HUES6 (cell line): ENCODE measurements at regions not wholly inside any gene's neighbourhood (a gene's known extent, or its start where the extent isn't known, plus 50 kb on each side); places are given as distances from the start of the nearest gene placed in this dataset.
A peak's percentile ranks its signal among the peaks of the same experiment; 100 is the strongest.

ENCODE experiments used
- H3K27ac ChIP-seq: 2 replicates; pipeline ENCODE4 v1.7.0; 2013; ENCODE audit warnings: low read depth, mild to moderate bottlenecking, low read length, inconsistent platforms
- H3K27me3 ChIP-seq: 2 replicates; pipeline ENCODE4 v1.6.1; 2013; ENCODE audit warnings: low read length; ENCODE audit not compliant: control insufficient read depth, insufficient read depth
- H3K36me3 ChIP-seq: 2 replicates; pipeline ENCODE4 v1.6.1; 2013; ENCODE audit warnings: low read length; ENCODE audit not compliant: control insufficient read depth, insufficient read depth
- H3K4me1 ChIP-seq: 2 replicates; pipeline ENCODE4 v1.6.1; 2013; ENCODE audit warnings: low read length; ENCODE audit not compliant: control insufficient read depth, insufficient read depth
- H3K4me3 ChIP-seq: 2 replicates; pipeline ENCODE4 v1.5.1; 2013; ENCODE audit warnings: low read depth, low read length
- H3K9ac ChIP-seq: one replicate; pipeline ENCODE4 v1.6.1; 2013; ENCODE audit warnings: mild to moderate bottlenecking, low read length
- H3K9me3 ChIP-seq: 2 replicates; pipeline ENCODE4 v1.6.1; 2013; ENCODE audit warnings: low read depth, low read length; ENCODE audit not compliant: control insufficient read depth, insufficient read depth

DNA sequence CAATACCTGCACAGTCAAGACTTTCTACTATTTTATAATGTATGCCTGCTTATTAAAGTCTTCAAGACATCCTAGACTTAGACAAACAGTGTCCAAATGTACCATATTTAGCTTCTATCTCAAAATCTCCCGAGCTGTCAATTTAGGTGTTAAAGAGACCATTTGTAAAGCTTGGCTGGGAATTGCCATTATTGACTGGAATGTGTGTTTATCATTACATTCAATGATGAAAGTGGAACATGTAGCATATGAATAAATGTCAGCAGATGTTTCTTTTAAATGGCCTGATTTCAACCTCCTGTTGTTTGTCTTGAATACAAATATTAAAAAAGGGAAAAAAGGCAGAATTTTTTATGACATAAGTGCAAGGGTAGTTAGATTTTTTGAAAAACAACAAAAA, 572.3 kb downstream of the PRKD1 start:
- Histone ChIP-seq H3K4me1 (no peaks in the 10 kb centered on the region), H3K4me3 (no peak overlapping the region)

DNA sequence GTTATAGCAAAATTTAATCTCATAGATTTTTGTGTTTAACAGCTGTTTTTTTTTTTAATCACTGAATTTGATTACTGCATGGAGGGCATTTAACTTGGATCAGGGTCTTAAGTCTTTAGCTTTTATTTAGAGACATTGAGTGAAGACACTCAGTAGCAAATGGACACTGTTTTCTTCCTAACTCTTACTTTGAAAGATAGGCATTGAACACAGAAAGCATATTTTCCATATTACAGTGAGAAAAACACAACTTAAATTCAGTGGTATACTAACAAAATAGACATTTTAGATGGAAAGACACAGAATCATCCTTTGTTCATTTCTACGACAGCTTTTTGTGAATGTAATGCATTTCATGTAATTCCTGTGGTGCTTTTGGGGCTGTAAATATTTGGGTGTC, 571.8 kb downstream of the PRKD1 start:
- Histone ChIP-seq H3K4me1 (no peaks in the 10 kb centered on the region), H3K27ac (no peak overlapping the region), H3K9me3 (no peaks in the 10 kb centered on the region), H3K9ac (no peak overlapping the region), H3K4me3 (no peak overlapping the region), H3K36me3 (no peaks in the 10 kb centered on the region), H3K27me3 (no peaks in the 10 kb centered on the region)

More for the DNA sequence above, 572.3 kb downstream of the PRKD1 start:
- Histone ChIP-seq H3K27ac (no peak overlapping the region), H3K27me3 (no peaks in the 10 kb centered on the region), H3K36me3 (no peaks in the 10 kb centered on the region), H3K9ac (no peak overlapping the region), H3K9me3 (no peaks in the 10 kb centered on the region)

DNA sequence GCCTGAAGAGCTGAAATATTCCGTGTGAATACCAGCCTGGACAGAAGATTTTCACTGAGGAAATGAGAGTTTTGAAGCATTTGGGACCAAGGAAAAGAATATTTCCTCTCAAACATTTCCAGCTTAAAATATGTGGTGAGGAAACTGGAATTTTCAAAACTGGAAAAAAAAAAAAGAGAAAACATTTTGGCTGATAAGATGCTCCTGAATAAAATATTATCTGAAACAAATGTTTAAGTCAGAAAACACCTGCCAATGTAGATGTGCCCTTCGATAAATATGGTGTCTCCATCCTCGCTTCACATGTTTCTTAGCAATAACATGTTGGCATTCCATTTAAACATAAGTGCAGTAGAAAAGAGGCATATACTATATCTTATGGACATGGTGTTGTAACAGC, 567.0 kb downstream of the PRKD1 start:
- H3K27ac ChIP-seq = no peak overlapping the region
- no peak overlapping the region for H3K4me3 ChIP-seq
- H3K9ac ChIP-seq = no peak overlapping the region
- no peaks in the 10 kb centered on the region for H3K27me3 ChIP-seq
- no peaks in the 10 kb centered on the region for H3K4me1 ChIP-seq
- no peaks in the 10 kb centered on the region for H3K9me3 ChIP-seq
- no peaks in the 10 kb centered on the region for H3K36me3 ChIP-seq

DNA sequence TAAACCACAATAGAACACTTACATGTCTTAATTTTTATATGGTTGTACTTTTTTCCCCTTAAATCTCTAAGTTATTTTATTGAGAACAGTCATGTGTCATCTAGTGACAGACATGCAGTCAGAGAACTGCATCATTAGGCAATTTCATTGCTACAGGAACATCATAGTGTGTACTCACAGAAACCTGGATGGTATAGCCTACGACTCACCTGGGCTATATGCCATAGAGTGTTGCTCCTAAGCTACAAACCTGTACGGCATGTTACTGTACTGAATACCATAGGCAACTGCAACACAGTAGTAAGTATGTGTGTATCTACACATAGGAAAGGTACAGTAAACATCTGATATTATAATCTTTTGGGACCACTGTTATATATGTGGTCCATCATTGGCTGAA, 557.6 kb downstream of the PRKD1 start:
- Histone ChIP-seq H3K4me1 (no peaks in the 10 kb centered on the region), H3K4me3 (no peak overlapping the region), H3K27me3 (peaks cover 4% of the 10 kb centered on the region; the same call in 1 of the 2 replicates), H3K9ac (no peak overlapping the region), H3K9me3 (no peaks in the 10 kb centered on the region), H3K27ac (no peak overlapping the region), H3K36me3 (no peaks in the 10 kb centered on the region)

DNA sequence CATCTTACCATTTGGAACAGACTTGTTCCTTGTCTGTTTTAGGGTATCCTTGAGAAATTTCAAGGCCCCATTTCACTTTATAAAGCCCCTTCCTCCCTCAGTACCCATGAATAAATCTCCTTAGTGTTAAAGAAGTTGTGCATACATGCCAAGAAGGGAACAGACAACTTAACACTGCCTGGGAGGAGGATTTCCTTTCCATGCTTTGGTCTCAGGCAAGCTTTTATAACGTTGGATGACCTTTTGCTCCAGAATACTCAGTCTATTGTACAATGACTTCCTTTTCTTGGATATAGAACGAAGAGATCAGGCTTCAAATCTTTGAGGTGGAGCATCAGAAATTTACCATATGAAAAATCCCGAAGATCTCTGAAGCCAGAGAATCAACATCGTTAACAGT, 551.4 kb downstream of the PRKD1 start:
- H3K36me3 ChIP-seq = no peaks in the 10 kb centered on the region
- peaks cover 4% of the 10 kb centered on the region; the same call in 1 of the 2 replicates for H3K27me3 ChIP-seq
- H3K4me1 ChIP-seq = no peaks in the 10 kb centered on the region
- no peak overlapping the region for H3K4me3 ChIP-seq
- no peak overlapping the region for H3K9ac ChIP-seq
- no peaks in the 10 kb centered on the region for H3K9me3 ChIP-seq
- H3K27ac ChIP-seq = no peak overlapping the region

DNA sequence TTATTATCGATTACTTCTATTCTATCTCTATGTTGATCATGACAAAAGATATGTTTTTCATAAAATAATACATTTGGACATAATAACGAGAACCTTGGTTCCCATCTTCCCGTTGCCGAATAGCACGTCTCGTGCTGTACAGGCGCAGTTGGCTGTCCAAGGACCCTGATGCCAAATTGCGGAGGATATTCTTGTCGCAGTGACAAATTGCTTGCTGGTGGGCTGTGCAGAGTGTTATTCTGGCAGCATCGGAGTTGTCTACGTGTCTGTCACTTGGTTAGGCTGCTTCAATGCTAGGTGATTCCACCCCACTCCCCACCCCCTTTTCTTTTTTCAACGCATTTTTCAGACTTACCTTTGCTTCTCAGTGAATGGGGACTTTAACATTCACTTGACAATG, 546.8 kb downstream of the PRKD1 start:
- no peaks in the 10 kb centered on the region for H3K36me3 ChIP-seq
- H3K4me1 ChIP-seq = no peaks in the 10 kb centered on the region
- H3K9ac ChIP-seq = no peak overlapping the region
- no peaks in the 10 kb centered on the region for H3K27me3 ChIP-seq
- no peak overlapping the region for H3K27ac ChIP-seq
- no peak overlapping the region for H3K4me3 ChIP-seq
- H3K9me3 ChIP-seq = no peaks in the 10 kb centered on the region

DNA sequence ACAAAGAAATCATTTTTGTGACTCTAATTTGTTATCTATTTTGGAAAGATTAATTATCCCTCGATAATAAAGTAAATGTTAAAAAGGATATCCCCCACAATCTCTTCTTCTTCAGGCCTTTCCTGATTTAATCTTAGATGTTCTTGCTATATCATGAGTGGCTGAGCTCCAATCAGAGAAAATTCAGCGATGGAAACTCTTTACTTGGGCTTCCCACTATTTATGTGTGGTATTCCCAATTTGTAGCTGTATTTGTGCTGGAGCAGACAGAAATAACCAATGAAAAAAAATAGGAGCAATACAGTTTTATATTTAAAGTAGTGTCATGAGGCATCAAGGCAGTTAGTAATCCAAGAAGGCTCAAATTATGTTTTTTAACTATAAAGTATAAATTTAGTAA, 539.1 kb downstream of the PRKD1 start:
- H3K9me3 ChIP-seq = no peaks in the 10 kb centered on the region
- H3K36me3 ChIP-seq = no peaks in the 10 kb centered on the region
- H3K4me1 ChIP-seq = peaks cover 10% of the 10 kb centered on the region
- no peak overlapping the region for H3K9ac ChIP-seq
- H3K4me3 ChIP-seq = no peak overlapping the region
- H3K27me3 ChIP-seq = peaks cover 4% of the 10 kb centered on the region; the same call in 1 of the 2 replicates
- no peak overlapping the region for H3K27ac ChIP-seq

DNA sequence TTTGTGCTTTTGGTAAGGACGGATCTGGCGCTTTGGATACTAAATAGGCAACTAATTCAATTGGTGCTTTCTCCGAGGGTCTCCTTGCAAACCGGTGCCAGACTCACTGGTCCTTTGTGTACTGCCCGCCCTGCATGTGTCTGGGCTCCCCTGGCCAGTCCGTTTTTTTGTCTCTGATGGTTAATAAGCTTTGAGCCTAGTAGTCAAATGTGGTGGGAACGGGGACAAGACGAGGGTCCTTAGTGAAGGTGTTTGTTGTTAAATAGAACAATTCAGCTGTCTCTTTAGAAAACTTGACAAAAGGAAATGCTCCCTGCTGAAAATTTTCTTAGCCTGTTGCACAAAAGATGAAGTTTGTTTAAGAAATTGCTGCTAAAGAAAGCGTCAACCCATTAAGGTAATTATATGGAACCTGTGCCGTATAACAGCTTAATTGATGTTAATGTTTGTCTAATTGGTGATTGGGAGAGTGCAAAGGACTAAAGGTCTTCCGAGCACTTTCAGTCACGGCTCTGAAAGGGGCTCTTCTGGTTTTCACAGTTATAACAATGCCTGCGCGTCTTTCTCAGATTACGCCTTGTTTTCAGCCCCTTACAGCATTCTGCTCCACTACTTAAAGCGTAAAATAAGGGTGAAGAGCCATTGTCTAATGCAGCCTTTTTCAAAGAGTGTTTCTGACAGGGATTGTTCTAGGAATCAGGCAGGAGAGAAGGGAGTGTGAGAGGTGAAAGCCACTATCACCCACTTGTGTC, 537.4 kb downstream of the PRKD1 start:
- no peaks in the 10 kb centered on the region for H3K36me3 ChIP-seq
- peaks cover 4% of the 10 kb centered on the region; the same call in 1 of the 2 replicates for H3K27me3 ChIP-seq
- no peak overlapping the region for H3K9ac ChIP-seq
- H3K27ac ChIP-seq = no peak overlapping the region
- peak overlapping the region; percentile 12; the same call in 1 of the 2 replicates for H3K4me3 ChIP-seq
- H3K4me1 ChIP-seq = peaks cover 10% of the 10 kb centered on the region
- no peaks in the 10 kb centered on the region for H3K9me3 ChIP-seq

DNA sequence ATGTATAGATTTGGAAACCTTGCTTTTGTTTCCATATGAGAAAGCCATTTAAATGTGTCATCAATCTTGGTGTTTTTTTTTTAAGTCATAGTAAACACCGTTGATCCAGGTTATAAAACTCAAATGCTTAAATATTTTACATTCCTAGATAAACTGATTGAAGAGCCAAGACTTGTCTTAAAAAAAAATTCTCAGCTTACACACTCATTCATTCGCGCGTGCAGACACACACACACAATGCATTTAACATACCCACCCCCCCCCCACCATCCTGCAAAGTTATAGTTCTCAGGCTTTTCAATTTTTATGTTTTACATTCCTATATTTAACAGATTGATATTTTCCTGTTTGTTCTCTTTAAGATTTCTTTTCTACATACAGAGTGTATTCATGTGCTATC, 536.4 kb downstream of the PRKD1 start:
- no peak overlapping the region for H3K4me3 ChIP-seq
- no peak overlapping the region for H3K9ac ChIP-seq
- peaks cover 4% of the 10 kb centered on the region; the same call in 1 of the 2 replicates for H3K27me3 ChIP-seq
- no peak overlapping the region for H3K27ac ChIP-seq
- H3K9me3 ChIP-seq = no peaks in the 10 kb centered on the region
- H3K36me3 ChIP-seq = no peaks in the 10 kb centered on the region
- peaks cover 10% of the 10 kb centered on the region for H3K4me1 ChIP-seq

DNA sequence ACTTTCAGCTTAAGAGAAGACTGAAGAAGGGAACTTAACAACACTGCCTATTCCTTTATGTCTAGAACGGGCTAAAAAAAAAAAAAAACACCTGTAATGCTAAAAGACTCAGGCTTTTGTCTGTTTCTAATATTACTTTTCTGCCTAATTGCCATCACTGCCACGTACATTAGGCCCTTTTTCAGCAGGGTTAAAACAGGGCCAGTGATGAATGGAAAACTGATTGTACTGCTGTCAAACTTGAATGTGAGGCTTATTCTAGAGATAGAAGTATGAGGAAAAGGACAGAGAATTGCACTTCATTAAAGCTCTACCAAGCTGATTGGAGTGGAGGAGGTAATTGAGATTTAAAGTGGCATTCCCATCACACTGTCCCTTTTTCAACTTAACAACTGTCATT, 535.8 kb downstream of the PRKD1 start:
- H3K27ac ChIP-seq = no peak overlapping the region
- H3K9me3 ChIP-seq = no peaks in the 10 kb centered on the region
- H3K4me3 ChIP-seq = no peak overlapping the region
- H3K27me3 ChIP-seq = peaks cover 4% of the 10 kb centered on the region; the same call in 1 of the 2 replicates
- H3K4me1 ChIP-seq = peaks cover 10% of the 10 kb centered on the region
- no peak overlapping the region for H3K9ac ChIP-seq
- H3K36me3 ChIP-seq = no peaks in the 10 kb centered on the region

DNA sequence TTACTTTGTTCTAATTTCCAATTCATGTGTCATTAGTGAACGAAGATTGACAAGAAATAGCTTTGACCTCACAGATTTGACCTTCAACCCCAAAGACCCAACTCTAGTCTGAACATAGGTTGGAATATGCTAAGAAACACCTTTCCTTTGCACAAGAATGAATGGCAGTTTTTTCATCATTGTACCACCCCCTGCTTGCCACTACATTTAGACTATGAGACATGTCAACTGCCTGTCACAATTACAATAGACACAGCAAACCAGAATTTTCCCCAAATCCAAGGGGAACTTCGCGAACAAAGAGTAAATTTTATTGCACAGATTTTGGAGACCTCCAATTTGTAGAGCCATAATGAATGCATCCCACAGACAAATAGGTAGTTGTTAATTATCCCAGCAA, 535.4 kb downstream of the PRKD1 start:
- no peak overlapping the region for H3K4me3 ChIP-seq
- H3K4me1 ChIP-seq = peaks cover 10% of the 10 kb centered on the region

More for the DNA sequence above, 535.4 kb downstream of the PRKD1 start:
- Histone ChIP-seq H3K27ac (no peak overlapping the region), H3K27me3 (peaks cover 4% of the 10 kb centered on the region; the same call in 1 of the 2 replicates), H3K36me3 (no peaks in the 10 kb centered on the region), H3K9ac (no peak overlapping the region), H3K9me3 (no peaks in the 10 kb centered on the region)
